Loucy (cell line): ENCODE measurements at regions not wholly inside any gene's neighbourhood (a gene's known extent, or its start where the extent isn't known, plus 50 kb on each side); places are given as distances from the start of the nearest gene placed in this dataset.

Source experiments
- H2AFZ ChIP-seq: fragments of 200-600 bp; sonication (generic); 2 replicates; pipeline ENCODE4 v1.6.0; 2016; ENCODE audit warnings: antibody characterized with exemption, mild to moderate bottlenecking, low read length, moderate library complexity
- H3F3A ChIP-seq: fragments of 200-600 bp; 2 replicates; pipeline ENCODE4 v1.6.0; 2016; ENCODE audit warnings: antibody characterized with exemption, low read depth, mild to moderate bottlenecking
- H3K27me3 ChIP-seq: fragments of 200-600 bp; sonication (generic); 2 replicates; pipeline ENCODE4 v1.6.1; 2014; ENCODE audit warnings: low read length, mild to moderate bottlenecking; ENCODE audit not compliant: insufficient read depth, poor library complexity, severe bottlenecking
- H3K36me3 ChIP-seq: fragments of 200-600 bp; sonication (generic); 2 replicates; pipeline ENCODE4 v1.6.1; 2016; ENCODE audit warnings: low read length; ENCODE audit not compliant: insufficient read depth
- H3K4me1 ChIP-seq: fragments of 200-600 bp; sonication (generic); 2 replicates; pipeline ENCODE4 v1.5.1; 2014; ENCODE audit warnings: low read length, mild to moderate bottlenecking; ENCODE audit not compliant: insufficient read depth, poor library complexity, severe bottlenecking
- H3K4me2 ChIP-seq: fragments of 200-600 bp; sonication (generic); 2 replicates; pipeline ENCODE4 v1.6.0; 2014; ENCODE audit warnings: antibody characterized with exemption, low read length, low read depth, mild to moderate bottlenecking; ENCODE audit not compliant: poor library complexity, severe bottlenecking
- H3K4me3 ChIP-seq: fragments of 200-600 bp; sonication (generic); 2 replicates; pipeline ENCODE4 v1.5.1; 2014; ENCODE audit warnings: low read length, mild to moderate bottlenecking, mixed read lengths; ENCODE audit not compliant: poor library complexity, severe bottlenecking
- H3K79me2 ChIP-seq: fragments of 200-600 bp; sonication (generic); 2 replicates; pipeline ENCODE4 v1.6.1; 2014; ENCODE audit warnings: low read length; ENCODE audit not compliant: insufficient read depth
- H3K9ac ChIP-seq: fragments of 200-600 bp; sonication (generic); 2 replicates; pipeline ENCODE4 v1.6.0; 2014; ENCODE audit warnings: mild to moderate bottlenecking, low read depth, low read length, moderate library complexity; ENCODE audit not compliant: poor library complexity, severe bottlenecking
- H3K9me2 ChIP-seq: fragments of 200-600 bp; sonication (generic); replicated peaks from 2 replicates; pipeline ENCODE4 v1.6.1; 2016; ENCODE audit warnings: low read depth, low read length, mixed read lengths
- H3K9me3 ChIP-seq: fragments of 200-600 bp; sonication (generic); 2 replicates; pipeline ENCODE4 v1.6.1; 2014; ENCODE audit warnings: mild to moderate bottlenecking, antibody characterized with exemption, low read length, low read depth; ENCODE audit not compliant: insufficient read depth
- H4K20me1 ChIP-seq: fragments of 200-600 bp; sonication (generic); 2 replicates; pipeline ENCODE4 v1.6.0; 2014; ENCODE audit warnings: antibody characterized with exemption, low read length, mild to moderate bottlenecking; ENCODE audit not compliant: insufficient read depth, poor library complexity, severe bottlenecking
- CTCF ChIP-seq: fragments of 200-600 bp; sonication (generic); conservative IDR thresholded peaks from 2 replicates; pipeline ENCODE4 v1.5.1; 2014; ENCODE audit warnings: mild to moderate bottlenecking, antibody characterized with exemption, low read length
- EZH2phosphoT487 ChIP-seq: fragments of 200-600 bp; IDR thresholded peaks from 2 replicates; pipeline ENCODE4 v1.6.1; 2018; ENCODE audit warnings: antibody characterized with exemption, mild to moderate bottlenecking, moderate library complexity, borderline replicate concordance

- H3K4me2 ChIP-seq = no peak overlapping the region
- H3F3A ChIP-seq = no peaks in the 10 kb centered on the region
- no peaks in the 10 kb centered on the region for H3K36me3 ChIP-seq
- no peak overlapping the region for H2AFZ ChIP-seq
- TF ChIP-seq EZH2phosphoT487 (no peak), CTCF (no peak)
- no peaks in the 10 kb centered on the region for H3K9me3 ChIP-seq
- no peak overlapping the region for H3K9ac ChIP-seq
- no peaks in the 10 kb centered on the region for H3K4me1 ChIP-seq
- H4K20me1 ChIP-seq = no peaks in the 10 kb centered on the region
- no peak overlapping the region for H3K4me3 ChIP-seq
- H3K79me2 ChIP-seq = no peaks in the 10 kb centered on the region
- H3K9me2 ChIP-seq = no peaks in the 10 kb centered on the region
- H3K27me3 ChIP-seq = no peaks in the 10 kb centered on the region
These were observed 114.5 kb upstream of the PAQR3 start for GRCh38 chr4:79053754-79054153.

GRCh38 chr4:79050541-79050880 is 111.3 kb upstream of the PAQR3 start:
- Histone ChIP-seq H2AFZ (no peak overlapping the region), H3K79me2 (no peaks in the 10 kb centered on the region), H3K9me2 (no peaks in the 10 kb centered on the region), H3K27me3 (no peaks in the 10 kb centered on the region), H4K20me1 (no peaks in the 10 kb centered on the region), H3F3A (no peaks in the 10 kb centered on the region), H3K9me3 (no peaks in the 10 kb centered on the region), H3K4me3 (no peak overlapping the region), H3K4me2 (no peak overlapping the region), H3K9ac (no peak overlapping the region), H3K4me1 (peaks cover 6% of the 10 kb centered on the region), H3K36me3 (no peaks in the 10 kb centered on the region)
- TF ChIP-seq EZH2phosphoT487 (no peak), CTCF (no peak)

GRCh38 chr4:79049840-79050540 is 110.8 kb upstream of the PAQR3 start:
- Histone ChIP-seq H3K36me3 (no peaks in the 10 kb centered on the region), H3K27me3 (no peaks in the 10 kb centered on the region), H4K20me1 (no peaks in the 10 kb centered on the region), H3F3A (no peaks in the 10 kb centered on the region), H2AFZ (no peak overlapping the region), H3K9me3 (no peaks in the 10 kb centered on the region), H3K4me2 (no peak overlapping the region), H3K4me3 (no peak overlapping the region), H3K9me2 (no peaks in the 10 kb centered on the region), H3K4me1 (peaks cover 6% of the 10 kb centered on the region), H3K79me2 (no peaks in the 10 kb centered on the region), H3K9ac (no peak overlapping the region)
- TF ChIP-seq CTCF = no peak
- no peak for TF ChIP-seq EZH2phosphoT487
